SK-N-SH (cell line): ENCODE measurements at regions not wholly inside any gene's neighbourhood (a gene's known extent, or its start where the extent isn't known, plus 50 kb on each side); places are given as distances from the start of the nearest gene placed in this dataset.

Experiments
- CTCF ChIA-PET: fragments of 300-600, 350-600 bp; formaldehyde crosslinking; extraction: SDS; loops from one replicate; lab custom pipeline; 2021; lab: Yijun Ruan, JAX
- POLR2A ChIA-PET: fragments of 350-600 bp; sonication (Branson Sonifier 250); formaldehyde crosslinking; extraction: SDS; loops from one replicate; lab custom pipeline; 2020; ENCODE audit warnings: antibody characterized with exemption, inconsistent platforms; lab: Yijun Ruan, JAX
- DNase-seq: peaks from one replicate; pipeline ENCODE4 v3.0.0; 2012
- H2AFZ ChIP-seq: fragments of 200-600 bp; sonication (generic); 2 replicates; pipeline ENCODE4 v1.8.1; 2016; ENCODE audit warnings: antibody characterized with exemption, mild to moderate bottlenecking, low read depth
- H3F3A ChIP-seq: fragments of 200-600 bp; sonication (generic); replicated peaks from 2 replicates; pipeline ENCODE3; 2016; ENCODE audit warnings: antibody characterized with exemption, mild to moderate bottlenecking; ENCODE audit not compliant: insufficient read depth
- H3K27ac ChIP-seq, 2 experiments: fragments of 200-500 bp in 1 of 2; fragments of 200-600 bp in 1 of 2; sonication (Bioruptor generic) in 1 of 2; sonication (generic), shearing (Covaris generic) in 1 of 2; 2 replicates each; pipeline versions ENCODE4 v1.5.1 to v1.6.1; 2014 to 2016; ENCODE audit warnings: low read depth in 2 of 2, inconsistent platforms in 1 of 2, low read length in 1 of 2, mild to moderate bottlenecking in 1 of 2, mixed read lengths in 1 of 2
- H3K27me3 ChIP-seq: fragments of 200-600 bp; sonication (generic), shearing (Covaris generic); 2 replicates; pipeline ENCODE4 v1.6.1; 2016; ENCODE audit warnings: mixed run types; ENCODE audit not compliant: insufficient read depth
- H3K36me3 ChIP-seq, 2 experiments: fragments of 200-500 bp in 1 of 2; fragments of 200-600 bp in 1 of 2; sonication (Bioruptor generic) in 1 of 2; sonication (generic) in 1 of 2; replicated peaks in 1 of 2; 2 replicates each; pipeline versions ENCODE3 to v1.5.1; 2014 to 2016; ENCODE audit warnings: low read length in 1 of 2, mild to moderate bottlenecking in 1 of 2; ENCODE audit not compliant: insufficient read depth in 2 of 2, control insufficient read depth in 1 of 2
- H3K4me1 ChIP-seq, 2 experiments: fragments of 200-500 bp in 1 of 2; fragments of 200-600 bp in 1 of 2; sonication (Bioruptor generic) in 1 of 2; sonication (generic), shearing (Covaris generic) in 1 of 2; 2 replicates each; pipeline versions ENCODE4 v1.5.1 to v1.6.1; 2014 to 2016; ENCODE audit warnings: low read depth in 1 of 2, low read length in 1 of 2, mixed run types in 1 of 2; ENCODE audit not compliant: insufficient read depth in 2 of 2, control insufficient read depth in 1 of 2
- H3K4me2 ChIP-seq: fragments of 200-600 bp; sonication (generic), shearing (Covaris generic); 2 replicates; pipeline ENCODE4 v1.6.1; 2017; ENCODE audit warnings: mixed run types
- H3K4me3 ChIP-seq, 2 experiments: fragments of 200-500 bp in 1 of 2; fragments of 200-600 bp in 1 of 2; sonication (Bioruptor generic) in 1 of 2; sonication (generic), shearing (Covaris generic) in 1 of 2; 2 replicates each; pipeline versions ENCODE4 v1.5.1 to v1.8.1; 2014 to 2016; ENCODE audit warnings: low read depth in 2 of 2, inconsistent platforms in 1 of 2, low read length in 1 of 2, mild to moderate bottlenecking in 1 of 2, mixed read lengths in 1 of 2, moderate library complexity in 1 of 2
- H3K79me2 ChIP-seq: fragments of 200-600 bp; sonication (generic); 2 replicates; pipeline ENCODE4 v1.8.1; 2017; ENCODE audit warnings: mild to moderate bottlenecking; ENCODE audit not compliant: insufficient read depth
- H3K9ac ChIP-seq: fragments of 200-600 bp; sonication (generic); 2 replicates; pipeline ENCODE4 v1.6.1; 2017; ENCODE audit warnings: mixed run types
- H3K9me2 ChIP-seq: fragments of 200-600 bp; sonication (generic); 2 replicates; pipeline ENCODE4 v1.6.1; 2017; ENCODE audit warnings: mixed run types
- H3K9me3 ChIP-seq: fragments of 200-600 bp; sonication (generic); 2 replicates; pipeline ENCODE4 v1.6.1; 2017; ENCODE audit warnings: mixed run types, mild to moderate bottlenecking, moderate library complexity
- H4K20me1 ChIP-seq: fragments of 200-600 bp; sonication (generic); 2 replicates; pipeline ENCODE4 v1.6.1; 2017; ENCODE audit warnings: mild to moderate bottlenecking, mixed run types; ENCODE audit not compliant: insufficient read depth
- CHD2 ChIP-seq: fragments of 150-350 bp; IDR thresholded peaks from 2 replicates; pipeline ENCODE4 v1.6.1; 2018; ENCODE audit warnings: low read length; ENCODE audit not compliant: partially characterized antibody
- CTCF ChIP-seq: fragments of 200-600 bp; sonication (generic); IDR thresholded peaks from 2 replicates; pipeline ENCODE4 v1.6.1; 2017; ENCODE audit warnings: antibody characterized with exemption, mild to moderate bottlenecking, moderate library complexity
- EP300 ChIP-seq, 2 experiments: IDR thresholded peaks; 2 replicates each; pipeline versions ENCODE4 v1.4.0 to v1.6.1; 2012; ENCODE audit warnings: borderline replicate concordance in 1 of 2, low read depth in 1 of 2, low read length in 1 of 2
- EZH2phosphoT487 ChIP-seq: fragments of 200-600 bp; sonication (generic); IDR thresholded peaks from 2 replicates; pipeline ENCODE4 v1.6.1; 2017; ENCODE audit warnings: low read depth, mixed run types, mild to moderate bottlenecking, antibody characterized with exemption, moderate library complexity, borderline replicate concordance
- FOSL2 ChIP-seq: IDR thresholded peaks from 2 replicates; pipeline ENCODE4 v1.4.0; 2012; ENCODE audit warnings: low read depth, mild to moderate bottlenecking, moderate library complexity, borderline replicate concordance
- FOXJ3 ChIP-seq: sonication (generic); formaldehyde crosslinking; IDR thresholded peaks from 2 replicates; pipeline ENCODE4 v1.5.1; 2020; ENCODE audit warnings: mild to moderate bottlenecking, missing genetic modification reagents
- FOXM1 ChIP-seq: IDR thresholded peaks from 2 replicates; pipeline ENCODE4 v1.4.0; 2012; ENCODE audit warnings: low read depth, mild to moderate bottlenecking
- GABPA ChIP-seq: IDR thresholded peaks from 2 replicates; pipeline ENCODE4 v1.4.0; 2012; ENCODE audit warnings: low read depth, mild to moderate bottlenecking
- GATA2 ChIP-seq: sonication (generic); formaldehyde crosslinking; IDR thresholded peaks from 2 replicates; pipeline ENCODE4 v1.5.0; 2020; ENCODE audit warnings: mild to moderate bottlenecking, missing genetic modification reagents
- NFIC ChIP-seq: IDR thresholded peaks from 2 replicates; pipeline ENCODE4 v1.4.0; 2012; ENCODE audit warnings: borderline replicate concordance
- NRF1 ChIP-seq: IDR thresholded peaks from 2 replicates; pipeline ENCODE4 v1.6.1; 2012; ENCODE audit warnings: low read depth, mild to moderate bottlenecking, low read length
- REST ChIP-seq: IDR thresholded peaks from 2 replicates; pipeline ENCODE4 v1.6.1; 2012; ENCODE audit warnings: mild to moderate bottlenecking, low read depth, low read length, moderate library complexity
- TCF12 ChIP-seq: IDR thresholded peaks from 2 replicates; pipeline ENCODE4 v1.4.0; 2012
- WGBS: methylation state at CpG from one replicate; pipeline ENCODE4 v1.1.6; 2017; ENCODE audit warnings: low lambda C conversion rate; 5-methylcytosine and 5-hydroxymethylcytosine counted together

DNA sequence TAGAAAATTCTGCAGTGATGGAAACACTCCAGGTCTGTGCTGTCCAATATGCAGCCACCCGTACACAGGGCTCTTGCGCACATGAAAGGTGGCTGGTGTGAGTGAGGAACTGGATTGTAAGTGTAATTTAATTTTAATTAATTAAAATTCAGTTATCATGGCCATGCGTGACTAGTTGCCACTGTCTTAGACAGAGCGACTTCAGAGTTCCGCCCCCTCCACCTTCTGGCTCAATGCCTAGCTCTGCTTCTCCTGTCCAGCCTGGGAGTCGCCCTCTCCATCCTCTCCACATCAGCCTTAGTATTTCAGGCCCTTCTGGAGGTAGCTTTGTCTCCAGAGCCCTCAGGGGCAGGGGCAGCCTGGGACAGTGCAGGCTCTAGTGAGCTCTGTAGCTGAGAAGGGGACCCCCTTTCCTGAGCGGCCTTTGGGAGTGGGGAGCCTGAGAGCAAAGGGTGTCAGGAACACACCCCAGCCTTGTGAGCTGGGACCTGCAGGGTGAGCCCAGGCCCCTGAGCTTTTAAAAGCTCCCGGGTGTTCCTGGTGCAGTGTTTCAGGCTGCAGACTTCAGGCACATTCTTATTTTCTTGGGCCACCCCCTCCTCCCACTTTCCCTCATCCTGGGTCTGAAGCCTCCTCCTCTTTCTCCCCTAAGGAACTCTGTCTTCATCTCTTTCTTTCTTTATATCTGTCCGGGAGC, 99.4 kb downstream of the IRF8 start (continued):
- TF ChIP-seq REST (no peak), NFIC (no peak), FOXJ3 (no peak)

DNA sequence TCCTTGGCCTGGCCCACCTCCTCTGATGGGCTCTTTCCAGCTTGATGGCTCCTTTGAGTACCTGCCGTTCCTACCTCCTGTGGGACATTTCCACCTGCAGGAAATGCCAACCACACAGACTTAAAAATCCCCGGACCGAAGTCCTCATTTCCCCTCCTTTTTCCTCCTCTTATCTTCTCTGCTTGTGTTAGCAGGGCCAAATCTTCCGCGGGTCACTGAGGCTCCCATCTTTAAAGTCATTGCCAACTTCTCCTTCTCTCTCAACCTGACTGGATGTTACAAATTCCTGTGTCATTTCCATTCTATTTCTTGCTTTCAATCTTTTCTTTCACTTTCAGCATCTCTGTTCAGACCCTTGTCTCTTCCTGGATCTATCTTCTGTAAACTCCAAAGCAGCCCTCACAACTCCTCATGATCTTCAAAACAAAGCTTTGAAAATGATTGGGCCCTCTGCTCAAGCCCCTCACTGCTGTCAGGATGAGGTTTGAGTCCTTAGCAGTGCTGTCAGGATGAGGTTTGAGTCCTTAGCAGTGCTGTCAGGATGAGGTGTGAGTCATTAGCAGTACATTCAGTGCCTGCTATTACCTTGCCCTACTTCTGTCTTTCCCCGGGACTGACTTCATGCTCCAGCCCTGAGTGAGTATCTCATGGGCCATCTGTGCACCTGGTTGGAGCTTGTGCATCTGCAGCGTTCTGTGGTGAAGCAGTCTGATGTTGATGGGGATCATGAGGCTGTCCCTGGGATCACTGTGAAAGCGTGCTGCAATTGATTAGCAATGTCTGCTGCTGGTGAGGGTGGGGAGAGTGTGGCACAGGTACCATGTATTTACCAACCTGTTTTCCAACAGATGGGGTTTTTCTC, 100.1 kb downstream of the IRF8 start:
- Histone ChIP-seq H3K4me3 (no peak overlapping the region), H3K36me3 (no peaks in the 10 kb centered on the region), H3K27ac (no peak overlapping the region), H3K4me2 (no peak overlapping the region), H3K9me2 (no peaks in the 10 kb centered on the region), H3K27me3 (peaks cover 95% of the 10 kb centered on the region), H3F3A (no peaks in the 10 kb centered on the region), H4K20me1 (no peaks in the 10 kb centered on the region), H3K79me2 (no peaks in the 10 kb centered on the region), H2AFZ (no peak overlapping the region), H3K4me1 (no peaks in the 10 kb centered on the region), H3K9ac (no peak overlapping the region), H3K9me3 (no peaks in the 10 kb centered on the region)
- TF ChIP-seq GATA2, result no peak
- DNase-seq, result no peak
- ChIA-PET POLR2A (no interaction called here), CTCF (interaction anchor here (0.7 to 1.9 kb wide), 5 partner anchors 17 to 187 kb away, joined by 3 to 5 read pairs (median 3); no protein-coding TSS in a partner anchor)
- WGBS, result 3% methylated on average over 8 of the region's 8 CpGs

DNA sequence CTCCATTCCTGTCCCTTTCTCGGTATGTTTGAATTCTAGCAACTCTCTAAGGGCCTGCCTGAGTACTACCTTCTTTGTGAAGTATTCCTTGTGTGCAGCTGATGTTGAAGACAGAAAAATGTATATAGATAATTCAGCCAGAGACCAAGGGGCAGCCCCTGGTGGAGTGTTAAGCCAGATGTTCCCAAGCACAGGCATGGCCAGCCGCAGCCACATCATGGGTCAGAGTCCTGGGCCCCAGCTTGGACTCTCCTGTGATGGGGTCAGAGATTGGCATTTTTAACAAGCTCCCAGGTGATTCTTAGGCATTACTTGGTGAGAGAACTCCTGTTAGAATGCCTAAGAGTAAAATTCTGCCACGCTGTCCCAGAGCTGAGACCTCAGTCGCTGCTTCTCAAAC, 100.8 kb downstream of the IRF8 start:
- POLR2A ChIA-PET, result no interaction called here
- no peak overlapping the region for H3K27ac ChIP-seq
- no peaks in the 10 kb centered on the region for H3K36me3 ChIP-seq
- no peak for DNase-seq
- H3K4me1 ChIP-seq, result no peaks in the 10 kb centered on the region
- peaks cover 93% of the 10 kb centered on the region for H3K27me3 ChIP-seq
- no peaks in the 10 kb centered on the region for H3K9me2 ChIP-seq
- WGBS, result 3% methylated on average over 4 of the region's 4 CpGs
- no peak overlapping the region for H2AFZ ChIP-seq
- TF ChIP-seq GABPA (no peak), CHD2 (no peak), EZH2phosphoT487 (no peak), CTCF (no peak), EP300 (IDR thresholded peaks at IDR 0.05; ENCODE audit: borderline replicate concordance in 1 of 2, low read depth in 1 of 2, low read length in 1 of 2) (no peak), TCF12 (no peak), FOSL2 (no peak), NRF1 (no peak), FOXM1 (no peak)
- no peaks in the 10 kb centered on the region for H3K79me2 ChIP-seq
- H3K4me3 ChIP-seq, result no peak overlapping the region
- H4K20me1 ChIP-seq, result no peaks in the 10 kb centered on the region
- no peak overlapping the region for H3K9ac ChIP-seq
- CTCF ChIA-PET, result interaction anchor here (0.7 to 1.7 kb wide), 4 partner anchors 16 to 186 kb away, joined by 3 to 4 read pairs (median 3); no protein-coding TSS in a partner anchor
- no peaks in the 10 kb centered on the region for H3F3A ChIP-seq
- H3K4me2 ChIP-seq, result no peak overlapping the region
- no peaks in the 10 kb centered on the region for H3K9me3 ChIP-seq
